CD4-positive, alpha-beta T cell treated with Interleukin-6 for 4 hours (primary cell): ENCODE measurements at regions not wholly inside any gene's neighbourhood (a gene's known extent, or its start where the extent isn't known, plus 50 kb on each side); places are given as distances from the start of the nearest gene placed in this dataset.

Experiments
- DNase-seq: peaks from one replicate; pipeline ENCODE4 v3.0.0-alpha.2; 2020; ENCODE audit warnings: mixed read lengths

GRCh38 chr3:193780810-193781478, 187.9 kb downstream of the OPA1 start:
- peak; percentile 39 for DNase-seq

DNA sequence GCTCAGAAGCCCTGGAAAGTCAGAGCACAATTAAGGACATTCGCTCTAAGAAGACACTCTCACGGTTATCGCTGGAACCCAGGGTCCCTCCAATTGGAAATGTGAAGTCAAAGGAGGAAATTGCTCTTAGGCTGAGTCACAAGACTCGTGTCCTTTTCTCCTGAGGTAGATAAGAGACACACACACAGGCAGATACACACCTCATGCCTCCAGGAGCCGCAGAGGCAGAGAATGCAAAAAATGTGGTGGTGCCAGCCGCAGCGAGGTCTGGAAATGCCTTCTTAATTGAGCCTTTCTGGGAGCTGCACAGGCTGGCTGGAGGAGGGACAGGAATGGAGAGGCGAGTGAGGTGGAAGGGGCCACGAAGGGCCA, 189.3 kb downstream of the OPA1 start:
- no peak for DNase-seq

GRCh38 chr3:193782747-193783146, 189.7 kb downstream of the OPA1 start:
- no peak for DNase-seq

DNA sequence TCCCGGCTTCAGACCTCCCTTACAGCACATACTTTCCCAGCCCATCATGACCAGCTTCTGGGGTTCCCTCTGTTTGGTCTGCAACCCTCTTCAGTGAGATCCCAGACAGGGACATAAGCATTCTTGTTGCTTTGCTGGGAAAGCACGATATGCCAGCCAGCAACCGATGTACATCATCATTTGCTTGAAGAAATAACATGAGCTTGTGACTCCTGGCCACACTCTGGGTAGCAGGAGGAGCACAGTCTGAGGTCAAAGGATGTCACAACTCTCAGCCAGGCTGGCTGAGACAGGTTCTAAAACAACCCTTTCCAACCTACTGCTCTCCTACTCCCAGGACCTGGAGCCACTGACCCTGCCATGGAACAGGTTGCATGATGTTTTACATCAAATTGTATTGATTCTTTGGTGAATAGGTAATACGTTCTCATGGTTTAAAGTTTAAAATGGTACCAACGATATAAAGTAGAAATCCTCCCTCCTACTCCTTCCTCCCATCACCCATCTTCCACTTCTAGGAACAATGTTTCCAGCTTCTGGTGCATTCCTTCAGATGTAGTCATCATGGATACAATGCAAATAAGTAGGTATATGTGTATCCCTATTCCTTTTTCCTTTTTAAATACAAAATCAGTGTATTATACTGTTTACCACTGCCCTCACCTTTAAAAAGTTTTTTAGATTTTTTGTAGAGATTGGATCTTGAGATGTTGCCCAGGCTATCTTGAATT, 190.3 kb downstream of the OPA1 start:
- no peak for DNase-seq

DNA sequence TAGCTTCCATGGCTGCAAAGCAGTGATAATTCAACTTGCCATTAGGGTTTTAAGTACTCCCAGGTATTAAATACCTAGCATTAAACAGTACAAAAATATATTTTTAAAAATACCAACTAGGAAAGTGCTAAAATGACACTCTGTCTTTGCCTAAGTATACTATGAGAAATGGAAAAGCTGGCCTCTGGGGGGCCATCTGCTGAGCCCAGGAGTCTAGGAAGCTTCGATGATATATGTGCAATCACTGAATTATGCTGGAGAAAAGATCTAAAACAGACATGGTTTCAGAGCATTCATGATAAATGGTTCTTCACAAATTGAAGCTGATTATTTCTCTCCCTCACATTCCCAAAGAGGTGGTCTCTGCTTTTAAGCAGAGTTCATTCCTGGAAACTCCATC, 191.8 kb downstream of the OPA1 start:
- no peak for DNase-seq

- DNase-seq = no peak
Observed at GRCh38 chr3:193787496-193787870, 194.5 kb downstream of the OPA1 start.

GRCh38 chr3:193788189-193788991, 195.4 kb downstream of the OPA1 start:
- DNase-seq = no peak

DNA sequence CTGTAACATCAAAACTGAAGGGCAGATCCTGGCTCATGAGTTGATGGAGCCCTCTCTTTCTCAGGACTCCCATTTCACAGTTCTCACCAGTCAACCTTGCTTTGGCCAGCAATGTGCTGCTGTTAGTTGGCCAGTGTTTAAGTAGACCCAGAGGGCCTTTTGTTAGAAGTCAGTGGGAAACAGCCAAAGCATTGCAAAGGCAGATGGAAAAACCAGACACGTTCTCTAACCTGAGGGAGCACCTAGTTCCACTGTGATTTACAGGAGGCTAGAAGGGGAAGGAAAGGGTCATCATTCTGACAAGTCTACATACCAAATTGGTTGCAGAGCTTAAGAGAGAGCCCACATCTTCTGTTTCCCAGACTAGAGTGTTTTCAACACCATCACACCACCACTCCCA, 196.4 kb downstream of the OPA1 start:
- no peak for DNase-seq

DNA sequence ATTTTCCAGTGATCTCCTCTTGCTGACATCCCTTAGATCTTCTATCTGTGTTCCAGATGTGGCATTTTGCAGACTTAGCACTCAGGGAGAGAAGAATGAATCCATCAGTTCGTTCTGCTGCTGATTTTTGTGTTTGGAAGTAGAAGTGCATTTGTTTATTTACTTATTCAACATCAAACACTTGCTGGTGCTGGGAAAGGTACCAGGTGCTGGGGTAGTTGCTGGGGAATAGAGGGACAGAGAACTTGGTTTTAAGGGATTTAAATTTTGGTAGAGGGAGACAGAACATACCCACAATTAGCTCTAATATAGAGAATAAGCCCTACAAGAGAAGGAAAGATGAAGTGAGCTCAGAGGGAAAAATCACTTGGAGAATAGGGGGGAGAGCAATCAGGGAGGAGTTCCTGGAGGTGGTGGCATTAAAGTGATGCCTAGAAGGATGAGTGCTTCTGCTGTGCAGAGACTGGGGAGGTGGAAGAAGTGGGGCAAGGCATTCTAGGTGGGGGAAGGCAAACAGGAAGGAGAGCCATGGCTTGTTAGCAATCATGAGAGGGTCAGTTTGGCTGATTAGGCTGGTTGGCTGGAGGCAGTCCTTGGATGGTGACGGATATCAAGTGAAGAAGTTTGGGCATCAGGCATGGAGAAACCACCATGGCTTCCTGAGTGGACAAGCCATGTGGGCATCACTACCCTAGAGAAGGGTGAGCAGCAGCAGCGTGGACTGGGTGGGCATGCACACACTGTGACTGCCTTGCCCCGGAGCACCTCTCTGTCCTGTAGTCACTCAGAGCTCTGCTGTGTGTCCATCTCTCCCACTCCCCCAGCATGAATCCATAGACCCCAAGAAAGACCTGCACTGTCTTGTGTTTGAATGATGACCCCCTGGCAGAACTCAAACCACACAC, 197.3 kb downstream of the OPA1 start:
- no peak for DNase-seq

DNA sequence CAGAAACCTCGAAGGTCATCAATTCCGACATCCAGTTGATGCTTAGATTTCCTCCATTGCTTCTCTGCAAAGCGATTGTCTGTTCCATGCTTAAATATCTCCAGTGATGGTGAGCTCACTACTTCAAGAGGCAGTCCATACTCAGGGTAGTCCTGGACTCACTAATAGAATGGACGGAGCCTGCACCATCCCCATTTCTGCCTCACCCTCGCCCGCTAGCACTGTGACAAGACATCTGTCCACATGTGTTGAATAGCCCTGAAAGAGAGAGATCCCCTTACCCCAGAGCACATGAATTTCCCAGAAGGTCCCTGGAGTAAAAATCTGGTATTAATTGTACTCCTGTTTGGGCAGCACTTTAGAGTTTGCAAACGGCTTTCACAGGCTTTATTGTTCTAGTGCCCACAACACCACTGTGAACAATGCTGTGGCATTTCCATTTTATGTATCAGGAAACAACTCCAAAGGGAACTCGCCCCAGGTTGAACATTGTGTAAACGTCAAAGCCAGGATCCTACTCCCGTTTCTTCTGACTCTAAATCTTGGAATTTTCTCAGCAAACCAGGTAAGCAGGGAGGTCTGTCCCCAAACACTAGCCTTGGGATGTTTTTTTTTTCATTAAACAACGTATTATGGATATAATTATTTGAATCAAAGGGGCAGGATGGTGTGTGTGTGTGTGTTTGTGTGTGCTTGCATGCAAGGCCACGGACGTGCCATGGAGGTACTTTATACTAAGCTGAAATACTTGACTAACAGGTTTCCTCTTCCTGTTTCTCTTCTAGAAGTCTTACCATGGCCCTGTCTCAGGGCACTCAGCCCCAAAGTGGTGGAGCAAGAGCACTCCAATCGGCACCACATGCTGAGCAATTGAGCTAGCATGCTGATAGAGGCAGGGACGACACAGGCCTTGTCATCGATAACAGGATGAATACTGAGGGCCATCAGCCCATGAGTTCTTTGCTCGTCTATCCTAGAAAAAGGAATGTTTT, 198.3 kb downstream of the OPA1 start:
- no peak for DNase-seq

- no peak for DNase-seq
Observed at GRCh38 chr3:193793123-193793522, 200.1 kb downstream of the OPA1 start.

- DNase-seq = no peak
Observed at GRCh38 chr3:193794002-193794881, 201.2 kb downstream of the OPA1 start.

DNA sequence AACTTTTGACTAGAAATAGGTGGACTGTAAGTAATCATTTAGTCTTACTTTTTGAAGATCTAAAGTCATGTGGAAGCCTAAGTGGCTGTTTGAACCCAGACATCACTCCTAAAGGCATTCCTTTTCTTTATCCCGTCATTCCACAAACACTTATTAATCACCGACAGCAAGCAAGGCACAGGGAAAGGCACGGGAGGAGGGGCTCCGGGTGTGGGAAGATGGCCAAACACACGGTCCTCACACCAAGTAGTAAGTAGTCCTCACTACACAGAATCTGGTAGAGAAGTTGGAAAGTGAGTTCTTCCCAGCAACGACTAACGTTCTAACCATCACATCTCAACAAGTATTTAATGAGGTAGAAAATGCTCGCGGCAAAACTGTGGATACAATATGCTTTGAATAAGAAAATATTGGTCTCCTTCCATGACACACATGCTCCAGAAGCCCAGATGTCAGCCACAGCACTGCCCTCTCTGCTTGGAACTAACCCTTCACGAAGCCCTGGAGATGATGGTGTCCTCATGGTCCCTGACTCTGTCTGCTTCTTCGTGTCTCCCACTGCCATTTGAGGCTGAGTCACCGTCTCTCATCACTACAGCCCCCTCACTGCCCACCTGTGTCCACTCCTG, 202.2 kb downstream of the OPA1 start:
- DNase-seq = no peak

GRCh38 chr3:193796089-193796488, 203.1 kb downstream of the OPA1 start:
- DNase-seq = no peak

DNA sequence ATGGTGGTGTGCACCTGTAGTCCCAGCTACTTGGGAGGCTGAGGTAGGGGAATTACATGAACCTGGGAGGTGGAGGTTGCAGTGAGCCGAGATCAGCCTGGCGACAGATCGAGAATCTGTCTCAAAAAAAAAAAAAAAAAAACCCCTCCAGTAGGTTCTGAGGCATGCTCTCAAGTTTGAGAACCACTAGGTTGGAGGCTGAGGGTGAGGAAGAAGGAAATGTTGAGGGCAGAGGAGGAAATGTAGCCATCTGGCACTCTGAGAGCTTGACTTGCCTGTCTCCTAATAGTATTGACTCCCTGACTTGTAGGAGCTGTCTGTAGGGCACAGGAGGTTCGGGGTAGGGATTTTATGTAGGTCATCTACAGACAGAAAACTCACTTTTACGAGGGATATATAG, 204.6 kb downstream of the OPA1 start:
- no peak for DNase-seq

GRCh38 chr3:193798051-193798450, 205.0 kb downstream of the OPA1 start:
- DNase-seq = no peak

- DNase-seq = no peak
Observed at GRCh38 chr3:193800138-193801043, 207.4 kb downstream of the OPA1 start.

- no peak for DNase-seq
Observed at GRCh38 chr3:193801097-193801496, 208.1 kb downstream of the OPA1 start.

DNA sequence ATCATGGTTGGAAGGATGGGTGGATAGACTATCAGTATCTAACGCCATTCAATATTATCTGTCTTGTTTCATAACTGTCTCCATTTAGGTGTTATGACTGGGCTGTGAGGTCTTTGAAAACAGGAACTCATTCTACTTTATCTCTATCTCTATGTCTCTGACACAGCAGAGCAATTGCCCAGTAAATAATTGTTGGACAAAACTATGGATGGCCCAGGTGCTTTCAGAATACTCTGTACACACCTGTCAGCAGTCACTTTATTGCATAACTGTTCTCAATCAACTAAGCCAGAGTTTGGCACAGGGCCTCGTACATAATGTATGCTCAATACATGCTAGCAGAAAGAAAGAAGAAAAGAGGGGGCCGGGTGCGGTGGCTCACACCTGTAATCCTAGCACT, 210.3 kb downstream of the OPA1 start:
- DNase-seq = no peak
